HepG2 (cell line): ENCODE measurements at regions not wholly inside any gene's neighbourhood (a gene's known extent, or its start where the extent isn't known, plus 50 kb on each side); places are given as distances from the start of the nearest gene placed in this dataset.
A peak's percentile ranks its signal among the peaks of the same experiment; 100 is the strongest.

Experiments
- AFF4 ChIP-seq: sonication (generic); formaldehyde crosslinking; IDR thresholded peaks from 2 replicates; pipeline ENCODE4 v1.4.0; 2020; ENCODE audit warnings: missing genetic modification reagents
- ARID3A ChIP-seq: IDR thresholded peaks from 2 replicates; pipeline ENCODE4 v1.6.1; 2012; ENCODE audit warnings: low read depth, low read length, improper control_type of control experiment
- ATM ChIP-seq: fragments of 450-650 bp; IDR thresholded peaks from 2 replicates; pipeline ENCODE4 v1.7.1; 2017; ENCODE audit warnings: mild to moderate bottlenecking, borderline replicate concordance
- BHLHE40 ChIP-seq: IDR thresholded peaks from 2 replicates; pipeline ENCODE4 v1.6.1; 2011; ENCODE audit warnings: low read length, improper control_type of control experiment
- GTF3A ChIP-seq: sonication (generic); formaldehyde crosslinking; conservative IDR thresholded peaks from 2 replicates; pipeline ENCODE4 v1.4.0; 2020; ENCODE audit warnings: mild to moderate bottlenecking, missing genetic modification reagents
- HES4 ChIP-seq: sonication (generic); formaldehyde crosslinking; IDR thresholded peaks from 2 replicates; pipeline ENCODE4 v1.9.0; 2021; ENCODE audit warnings: mild to moderate bottlenecking, missing genetic modification reagents, borderline replicate concordance
- SP140L ChIP-seq: sonication (generic); formaldehyde crosslinking; IDR thresholded peaks from 2 replicates; pipeline ENCODE4 v1.4.0; 2020; ENCODE audit warnings: missing genetic modification reagents, borderline replicate concordance
- TOE1 ChIP-seq: sonication (generic); formaldehyde crosslinking; IDR thresholded peaks from 2 replicates; pipeline ENCODE4 v1.4.0; 2020; ENCODE audit warnings: mild to moderate bottlenecking, missing genetic modification reagents
- ZGPAT ChIP-seq: IDR thresholded peaks from 2 replicates; pipeline ENCODE4 v1.6.1; 2016; ENCODE audit warnings: mild to moderate bottlenecking
- ZNF556 ChIP-seq: sonication (generic); formaldehyde crosslinking; IDR thresholded peaks from 2 replicates; pipeline ENCODE4 v1.4.0; 2020; ENCODE audit warnings: mild to moderate bottlenecking, missing genetic modification reagents, borderline replicate concordance
- ZSCAN31 ChIP-seq: sonication (generic); formaldehyde crosslinking; IDR thresholded peaks from 2 replicates; pipeline ENCODE4 v1.5.0; 2020; ENCODE audit warnings: low read depth, mild to moderate bottlenecking, missing genetic modification reagents
- TF ChIP-seq, protein P1 (sequence below): sonication (generic); formaldehyde crosslinking; IDR thresholded peaks from 2 replicates; pipeline ENCODE4 v1.5.0; 2020; ENCODE audit warnings: mild to moderate bottlenecking, missing genetic modification reagents, borderline replicate concordance
- TF ChIP-seq, protein P2 (sequence below): sonication (generic); formaldehyde crosslinking; IDR thresholded peaks from 2 replicates; pipeline ENCODE4 v1.4.0; 2020; ENCODE audit warnings: missing genetic modification reagents, borderline replicate concordance

- TF ChIP-seq, protein P1, sequence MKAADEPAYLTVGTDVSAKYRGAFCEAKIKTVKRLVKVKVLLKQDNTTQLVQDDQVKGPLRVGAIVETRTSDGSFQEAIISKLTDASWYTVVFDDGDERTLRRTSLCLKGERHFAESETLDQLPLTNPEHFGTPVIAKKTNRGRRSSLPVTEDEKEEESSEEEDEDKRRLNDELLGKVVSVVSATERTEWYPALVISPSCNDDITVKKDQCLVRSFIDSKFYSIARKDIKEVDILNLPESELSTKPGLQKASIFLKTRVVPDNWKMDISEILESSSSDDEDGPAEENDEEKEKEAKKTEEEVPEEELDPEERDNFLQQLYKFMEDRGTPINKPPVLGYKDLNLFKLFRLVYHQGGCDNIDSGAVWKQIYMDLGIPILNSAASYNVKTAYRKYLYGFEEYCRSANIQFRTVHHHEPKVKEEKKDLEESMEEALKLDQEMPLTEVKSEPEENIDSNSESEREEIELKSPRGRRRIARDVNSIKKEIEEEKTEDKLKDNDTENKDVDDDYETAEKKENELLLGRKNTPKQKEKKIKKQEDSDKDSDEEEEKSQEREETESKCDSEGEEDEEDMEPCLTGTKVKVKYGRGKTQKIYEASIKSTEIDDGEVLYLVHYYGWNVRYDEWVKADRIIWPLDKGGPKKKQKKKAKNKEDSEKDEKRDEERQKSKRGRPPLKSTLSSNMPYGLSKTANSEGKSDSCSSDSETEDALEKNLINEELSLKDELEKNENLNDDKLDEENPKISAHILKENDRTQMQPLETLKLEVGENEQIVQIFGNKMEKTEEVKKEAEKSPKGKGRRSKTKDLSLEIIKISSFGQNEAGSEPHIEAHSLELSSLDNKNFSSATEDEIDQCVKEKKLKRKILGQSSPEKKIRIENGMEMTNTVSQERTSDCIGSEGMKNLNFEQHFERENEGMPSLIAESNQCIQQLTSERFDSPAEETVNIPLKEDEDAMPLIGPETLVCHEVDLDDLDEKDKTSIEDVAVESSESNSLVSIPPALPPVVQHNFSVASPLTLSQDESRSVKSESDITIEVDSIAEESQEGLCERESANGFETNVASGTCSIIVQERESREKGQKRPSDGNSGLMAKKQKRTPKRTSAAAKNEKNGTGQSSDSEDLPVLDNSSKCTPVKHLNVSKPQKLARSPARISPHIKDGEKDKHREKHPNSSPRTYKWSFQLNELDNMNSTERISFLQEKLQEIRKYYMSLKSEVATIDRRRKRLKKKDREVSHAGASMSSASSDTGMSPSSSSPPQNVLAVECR (CRISPR knock-in tag) = no peak; the same call in 1 of the 2 replicates
- TF ChIP-seq SP140L (peak; percentile 77; the same call in 1 of the 2 replicates), ZSCAN31 (CRISPR knock-in tag) (0 out of 2 replicates have a peak, but pooled peaks have one; percentile 24), ZNF556 (CRISPR knock-in tag) (peak; percentile 75; the same call in 1 of the 2 replicates), BHLHE40 (peak; percentile 60), ZGPAT (CRISPR knock-in tag) (peak; percentile 97), AFF4 (CRISPR knock-in tag) (no peak; the same call in 1 of the 2 replicates), HES4 (CRISPR knock-in tag) (no peak), ARID3A (peak; percentile 93), GTF3A (CRISPR knock-in tag) (no peak), TOE1 (CRISPR knock-in tag) (0 out of 2 replicates have a peak, but pooled peaks have one; percentile 76), ATM (peak; percentile 53; the same call in 1 of the 2 replicates)
- TF ChIP-seq, protein P2, sequence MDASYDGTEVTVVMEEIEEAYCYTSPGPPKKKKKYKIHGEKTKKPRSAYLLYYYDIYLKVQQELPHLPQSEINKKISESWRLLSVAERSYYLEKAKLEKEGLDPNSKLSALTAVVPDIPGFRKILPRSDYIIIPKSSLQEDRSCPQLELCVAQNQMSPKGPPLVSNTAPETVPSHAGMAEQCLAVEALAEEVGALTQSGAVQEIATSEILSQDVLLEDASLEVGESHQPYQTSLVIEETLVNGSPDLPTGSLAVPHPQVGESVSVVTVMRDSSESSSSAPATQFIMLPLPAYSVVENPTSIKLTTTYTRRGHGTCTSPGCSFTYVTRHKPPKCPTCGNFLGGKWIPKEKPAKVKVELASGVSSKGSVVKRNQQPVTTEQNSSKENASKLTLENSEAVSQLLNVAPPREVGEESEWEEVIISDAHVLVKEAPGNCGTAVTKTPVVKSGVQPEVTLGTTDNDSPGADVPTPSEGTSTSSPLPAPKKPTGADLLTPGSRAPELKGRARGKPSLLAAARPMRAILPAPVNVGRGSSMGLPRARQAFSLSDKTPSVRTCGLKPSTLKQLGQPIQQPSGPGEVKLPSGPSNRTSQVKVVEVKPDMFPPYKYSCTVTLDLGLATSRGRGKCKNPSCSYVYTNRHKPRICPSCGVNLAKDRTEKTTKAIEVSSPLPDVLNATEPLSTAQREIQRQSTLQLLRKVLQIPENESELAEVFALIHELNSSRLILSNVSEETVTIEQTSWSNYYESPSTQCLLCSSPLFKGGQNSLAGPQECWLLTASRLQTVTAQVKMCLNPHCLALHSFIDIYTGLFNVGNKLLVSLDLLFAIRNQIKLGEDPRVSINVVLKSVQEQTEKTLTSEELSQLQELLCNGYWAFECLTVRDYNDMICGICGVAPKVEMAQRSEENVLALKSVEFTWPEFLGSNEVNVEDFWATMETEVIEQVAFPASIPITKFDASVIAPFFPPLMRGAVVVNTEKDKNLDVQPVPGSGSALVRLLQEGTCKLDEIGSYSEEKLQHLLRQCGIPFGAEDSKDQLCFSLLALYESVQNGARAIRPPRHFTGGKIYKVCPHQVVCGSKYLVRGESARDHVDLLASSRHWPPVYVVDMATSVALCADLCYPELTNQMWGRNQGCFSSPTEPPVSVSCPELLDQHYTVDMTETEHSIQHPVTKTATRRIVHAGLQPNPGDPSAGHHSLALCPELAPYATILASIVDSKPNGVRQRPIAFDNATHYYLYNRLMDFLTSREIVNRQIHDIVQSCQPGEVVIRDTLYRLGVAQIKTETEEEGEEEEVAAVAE = peak; percentile 65; the same call in 1 of the 2 replicates
These were observed 244.7 kb upstream of the FGGY start (continued) for GRCh38 chr1:59052166-59052590.
